Keratinocyte (primary cell): ENCODE measurements at regions not wholly inside any gene's neighbourhood (a gene's known extent, or its start where the extent isn't known, plus 50 kb on each side); places are given as distances from the start of the nearest gene placed in this dataset.

ENCODE experiments used
- DNase-seq: peaks from one replicate; pipeline ENCODE4 v3.0.0-alpha.2; 2011; ENCODE audit warnings: low read depth, missing footprints, low spot score
- FAIRE-seq: peaks from 2 replicates; lab custom pipeline; 2011; peaks lifted over from hg19 to GRCh38; lab: Jason Lieb, UNC
- H2AFZ ChIP-seq: 2 replicates; pipeline ENCODE4 v1.6.0; 2012; ENCODE audit warnings: low read length, control low read depth, inconsistent platforms; ENCODE audit not compliant: control insufficient read depth
- H3K27ac ChIP-seq: 2 replicates; pipeline ENCODE4 v1.5.1; 2011; ENCODE audit warnings: low read length; ENCODE audit not compliant: control insufficient read depth, insufficient read depth
- H3K27me3 ChIP-seq: 3 replicates; pipeline ENCODE4 v1.6.0; 2011; ENCODE audit warnings: low read length; ENCODE audit not compliant: control insufficient read depth, insufficient read depth; ENCODE audit errors: extremely low read depth
- H3K36me3 ChIP-seq, 2 experiments: 2 replicates in 1 of 2; 3 replicates in 1 of 2; pipeline ENCODE4 v1.5.1; 2011; ENCODE audit warnings: low read length in 2 of 2, mild to moderate bottlenecking in 1 of 2; ENCODE audit not compliant: control insufficient read depth in 2 of 2, insufficient read depth in 2 of 2; ENCODE audit errors: extremely low read depth in 1 of 2
- H3K4me1 ChIP-seq: 3 replicates; pipeline ENCODE4 v1.5.1; 2011; ENCODE audit warnings: low read length; ENCODE audit not compliant: control insufficient read depth, insufficient read depth; ENCODE audit errors: extremely low read depth
- H3K4me2 ChIP-seq: 3 replicates; pipeline ENCODE4 v1.6.0; 2011; ENCODE audit warnings: low read depth, low read length; ENCODE audit not compliant: control insufficient read depth, insufficient read depth; ENCODE audit errors: extremely low read depth
- H3K4me3 ChIP-seq, 3 experiments: fragments of 200-600 bp in 1 of 3; sonication (generic) in 1 of 3; 2 replicates in 2 of 3; 3 replicates in 1 of 3; pipeline ENCODE4 v1.5.1; 2011 to 2016; ENCODE audit warnings: low read length in 3 of 3, mild to moderate bottlenecking in 3 of 3, control low read depth in 2 of 3, inconsistent platforms in 1 of 3, low read depth in 1 of 3, mixed read lengths in 1 of 3, mixed run types in 1 of 3, moderate library complexity in 1 of 3; ENCODE audit not compliant: control insufficient read depth in 2 of 3, insufficient read depth in 2 of 3; ENCODE audit errors: extremely low read depth in 1 of 3
- H3K79me2 ChIP-seq: 2 replicates; pipeline ENCODE4 v1.6.0; 2012; ENCODE audit warnings: low read length; ENCODE audit not compliant: control insufficient read depth, insufficient read depth
- H3K9ac ChIP-seq: 3 replicates; pipeline ENCODE4 v1.6.0; 2011; ENCODE audit warnings: low read length; ENCODE audit not compliant: control insufficient read depth, insufficient read depth; ENCODE audit errors: extremely low read depth
- H3K9me1 ChIP-seq: 3 replicates; pipeline ENCODE4 v1.6.0; 2011; ENCODE audit warnings: low read length; ENCODE audit not compliant: control insufficient read depth, insufficient read depth; ENCODE audit errors: extremely low read depth
- H3K9me3 ChIP-seq: 2 replicates; pipeline ENCODE4 v1.5.1; 2012; ENCODE audit warnings: low read depth, low read length; ENCODE audit not compliant: control insufficient read depth
- H4K20me1 ChIP-seq: 3 replicates; pipeline ENCODE4 v1.6.0; 2011; ENCODE audit warnings: low read length; ENCODE audit not compliant: control insufficient read depth, insufficient read depth; ENCODE audit errors: extremely low read depth
- CTCF ChIP-seq, 3 experiments: IDR thresholded peaks in 1 of 3; conservative IDR thresholded peaks in 1 of 3; optimal IDR thresholded peaks in 1 of 3; 2 replicates in 2 of 3; 3 replicates in 1 of 3; pipeline versions ENCODE3 to v1.5.1; 2011; ENCODE audit warnings: low read length in 3 of 3, mild to moderate bottlenecking in 3 of 3, moderate library complexity in 2 of 3, control low read depth in 1 of 3, inconsistent platforms in 1 of 3; ENCODE audit not compliant: insufficient read depth in 2 of 3; ENCODE audit errors: extremely low read depth in 1 of 3
- EZH2 ChIP-seq: IDR thresholded peaks from one replicate; pipeline ENCODE4 v1.6.1; 2012; ENCODE audit warnings: inconsistent platforms, mild to moderate bottlenecking, low read length, moderate library complexity
- dilution Hi-C: fragments of 300-500 bp; cut with MboI; formaldehyde crosslinking; loops from one replicate; pipeline ENCODE4 v1.7.0; 2020; ENCODE audit warnings: low sequenced_read_pairs; ENCODE audit not compliant: extremely low pct_ligation_motif_present

GRCh38 chr4:181905708-181906107 is 337.5 kb upstream of the TENM3 start:
- no peak overlapping the region for H3K4me2 ChIP-seq
- no peaks in the 10 kb centered on the region for H3K79me2 ChIP-seq
- dilution Hi-C loops, result no loop called here
- no peak for FAIRE-seq
- H3K9me1 ChIP-seq, result no peaks in the 10 kb centered on the region
- H3K27me3 ChIP-seq, result no peaks in the 10 kb centered on the region
- no peaks in the 10 kb centered on the region for H3K36me3 ChIP-seq
- no peak for TF ChIP-seq CTCF (optimal IDR thresholded peaks at IDR 0.05 in 1 of 3, IDR thresholded peaks at IDR 0.05 in 1 of 3, conservative IDR thresholded peaks at IDR 0.05 in 1 of 3; ENCODE audit: extremely low read depth in 1 of 3, insufficient read depth in 2 of 3, low read length in 3 of 3)
- TF ChIP-seq EZH2, result no peak
- no peak overlapping the region for H3K4me3 ChIP-seq
- H3K9me3 ChIP-seq, result peaks cover 2% of the 10 kb centered on the region
- no peak overlapping the region for H3K9ac ChIP-seq
- H3K27ac ChIP-seq, result no peak overlapping the region
- no peak overlapping the region for H2AFZ ChIP-seq
- no peak for DNase-seq
- H4K20me1 ChIP-seq, result no peaks in the 10 kb centered on the region
- no peaks in the 10 kb centered on the region for H3K4me1 ChIP-seq

- dilution Hi-C loops, result no loop called here
Measured at GRCh38 chr4:181908168-181908567, 335.0 kb upstream of the TENM3 start.

More at GRCh38 chr4:181908168-181908567, 335.0 kb upstream of the TENM3 start:
- Histone ChIP-seq H3K36me3 (no peaks in the 10 kb centered on the region), H3K4me3 (no peak overlapping the region), H3K4me2 (no peak overlapping the region), H3K9me1 (no peaks in the 10 kb centered on the region), H3K9me3 (peaks cover 2% of the 10 kb centered on the region), H3K27me3 (no peaks in the 10 kb centered on the region), H3K4me1 (no peaks in the 10 kb centered on the region), H3K27ac (no peak overlapping the region), H3K9ac (no peak overlapping the region), H4K20me1 (no peaks in the 10 kb centered on the region), H3K79me2 (no peaks in the 10 kb centered on the region), H2AFZ (no peak overlapping the region)
- FAIRE-seq (no peak), DNase-seq (no peak)
- no peak for TF ChIP-seq EZH2
- no peak for TF ChIP-seq CTCF (optimal IDR thresholded peaks at IDR 0.05 in 1 of 3, IDR thresholded peaks at IDR 0.05 in 1 of 3, conservative IDR thresholded peaks at IDR 0.05 in 1 of 3; ENCODE audit: extremely low read depth in 1 of 3, insufficient read depth in 2 of 3, low read length in 3 of 3)
